H1 (cell line): ENCODE measurements at regions not wholly inside any gene's neighbourhood (a gene's known extent, or its start where the extent isn't known, plus 50 kb on each side); places are given as distances from the start of the nearest gene placed in this dataset.

Source experiments
- CTCF ChIA-PET: fragments of 300-600 bp; sonication (Branson Sonifier 250); formaldehyde crosslinking; loops from one replicate; lab custom pipeline; 2021; ENCODE audit not compliant: partially characterized antibody; lab: Charles Lee
- POLR2A ChIA-PET: fragments of 300-600 bp; sonication (Branson Sonifier 250); formaldehyde crosslinking; loops from one replicate; lab custom pipeline; 2021; ENCODE audit warnings: inconsistent platforms; ENCODE audit not compliant: partially characterized antibody; lab: Charles Lee
- DNase-seq, 2 experiments: peaks; one replicate each; pipeline versions ENCODE4 v3.0.0 to v3.0.0-alpha.2; 2010 to 2022; ENCODE audit warnings: low spot score in 2 of 2, low read depth in 1 of 2, mixed read lengths in 1 of 2
- FAIRE-seq: peaks from 2 replicates; lab custom pipeline; 2011; peaks lifted over from hg19 to GRCh38; lab: Jason Lieb, UNC
- H2AFZ ChIP-seq: 2 replicates; pipeline ENCODE4 v1.8.1; 2012; ENCODE audit warnings: low read length, inconsistent platforms
- H2AK5ac ChIP-seq: 2 replicates; pipeline ENCODE4 v1.6.1; 2013; ENCODE audit warnings: low read depth, low read length
- H2BK120ac ChIP-seq: replicated peaks from 2 replicates; pipeline ENCODE3; 2013; ENCODE audit warnings: low read depth, low read length, inconsistent platforms
- H2BK12ac ChIP-seq: 2 replicates; pipeline ENCODE4 v1.6.1; 2013; ENCODE audit warnings: low read depth, low read length
- H2BK15ac ChIP-seq: 2 replicates; pipeline ENCODE4 v1.6.1; 2013; ENCODE audit warnings: low read length
- H2BK20ac ChIP-seq: 2 replicates; pipeline ENCODE4 v1.6.1; 2013; ENCODE audit warnings: low read length
- H2BK5ac ChIP-seq: 2 replicates; pipeline ENCODE4 v1.6.1; 2013; ENCODE audit warnings: low read depth, low read length
- H3K14ac ChIP-seq: 2 replicates; pipeline ENCODE4 v1.6.1; 2013; ENCODE audit warnings: inconsistent platforms; ENCODE audit not compliant: insufficient read length
- H3K18ac ChIP-seq: 2 replicates; pipeline ENCODE4 v1.6.1; 2013; ENCODE audit warnings: low read length; ENCODE audit errors: extremely low read depth
- H3K23ac ChIP-seq: 2 replicates; pipeline ENCODE4 v1.6.1; 2013; ENCODE audit warnings: inconsistent platforms; ENCODE audit not compliant: insufficient read length
- H3K23me2 ChIP-seq: 2 replicates; pipeline ENCODE4 v1.6.1; 2013; ENCODE audit warnings: low read depth, low read length
- H3K27ac ChIP-seq: 2 replicates; pipeline ENCODE4 v1.6.1; 2011; ENCODE audit warnings: low read depth, low read length, inconsistent platforms
- H3K27me3 ChIP-seq, 4 experiments: replicated peaks in 1 of 4; 1 replicate in 1 of 4; 2 replicates in 3 of 4; pipeline versions ENCODE4 v1.6.1 to v1.8.1; 2011 to 2013; ENCODE audit warnings: low read length in 3 of 4, mild to moderate bottlenecking in 3 of 4, inconsistent platforms in 2 of 4, mixed read lengths in 2 of 4, moderate library complexity in 1 of 4; ENCODE audit not compliant: control insufficient read depth in 3 of 4, insufficient read depth in 3 of 4; ENCODE audit errors: extremely low read depth in 1 of 4
- H3K36me3 ChIP-seq, 4 experiments: 2 replicates each; pipeline versions ENCODE4 v1.6.1 to v1.8.1; 2011 to 2013; ENCODE audit warnings: mild to moderate bottlenecking in 4 of 4, low read length in 3 of 4, moderate library complexity in 2 of 4, control low read depth in 1 of 4, inconsistent platforms in 1 of 4; ENCODE audit not compliant: insufficient read depth in 4 of 4, control insufficient read depth in 2 of 4
- H3K4ac ChIP-seq: replicated peaks from 2 replicates; pipeline ENCODE3; 2013; ENCODE audit warnings: low read length, low read depth, mixed read lengths, inconsistent platforms; ENCODE audit not compliant: insufficient read length
- H3K4me1 ChIP-seq, 4 experiments: replicated peaks in 1 of 4; 1 replicate in 1 of 4; 2 replicates in 3 of 4; pipeline versions ENCODE4 v1.6.1 to v1.8.1; 2011 to 2013; ENCODE audit warnings: low read length in 3 of 4, inconsistent platforms in 2 of 4, mixed read lengths in 1 of 4; ENCODE audit not compliant: insufficient read depth in 4 of 4, control insufficient read depth in 3 of 4
- H3K4me2 ChIP-seq, 2 experiments: 2 replicates each; pipeline versions ENCODE4 v1.6.1 to v1.8.1; 2011 to 2013; ENCODE audit warnings: low read depth in 2 of 2, low read length in 2 of 2, control low read depth in 1 of 2, inconsistent platforms in 1 of 2, mild to moderate bottlenecking in 1 of 2; ENCODE audit not compliant: insufficient read depth in 1 of 2
- H3K4me3 ChIP-seq, 4 experiments: fragments of 200-600, 300-600 bp in 1 of 4; sonication (generic), shearing (Covaris generic), sonication (Bioruptor Twin) in 1 of 4; 2 replicates each; pipeline versions ENCODE4 v1.5.1 to v1.8.1; 2011 to 2016; ENCODE audit warnings: low read length in 4 of 4, low read depth in 3 of 4, control low read depth in 2 of 4, inconsistent platforms in 2 of 4, mild to moderate bottlenecking in 2 of 4, mixed read lengths in 1 of 4, moderate library complexity in 1 of 4; ENCODE audit not compliant: insufficient read depth in 2 of 4; ENCODE audit errors: extremely low read depth in 1 of 4
- H3K56ac ChIP-seq: replicated peaks from 2 replicates; pipeline ENCODE3; 2013; ENCODE audit warnings: low read depth, mild to moderate bottlenecking, mixed read lengths, low read length, inconsistent platforms; ENCODE audit not compliant: insufficient read length
- H3K79me1 ChIP-seq: 2 replicates; pipeline ENCODE4 v1.6.1; 2013; ENCODE audit warnings: low read depth, low read length, control low read depth
- H3K79me2 ChIP-seq, 2 experiments: 2 replicates each; pipeline versions ENCODE4 v1.6.1 to v1.8.1; 2012 to 2013; ENCODE audit warnings: low read length in 2 of 2, mild to moderate bottlenecking in 2 of 2, inconsistent platforms in 1 of 2; ENCODE audit not compliant: insufficient read depth in 2 of 2, control insufficient read depth in 1 of 2
- H3K9ac ChIP-seq, 4 experiments: replicated peaks in 1 of 4; 1 replicate in 1 of 4; 2 replicates in 3 of 4; pipeline versions ENCODE4 v1.6.1 to v1.8.1; 2011 to 2013; ENCODE audit warnings: low read depth in 3 of 4, low read length in 3 of 4, control low read depth in 2 of 4, mild to moderate bottlenecking in 2 of 4, moderate library complexity in 2 of 4, inconsistent platforms in 1 of 4; ENCODE audit errors: extremely low read depth in 1 of 4
- H3K9me3 ChIP-seq, 2 experiments: 2 replicates each; pipeline versions ENCODE4 v1.6.1 to v1.8.1; 2012 to 2013; ENCODE audit warnings: mild to moderate bottlenecking in 2 of 2, moderate library complexity in 2 of 2, control low read depth in 1 of 2, inconsistent platforms in 1 of 2, low read depth in 1 of 2, low read length in 1 of 2, mixed read lengths in 1 of 2; ENCODE audit not compliant: insufficient read depth in 2 of 2
- H4K20me1 ChIP-seq, 2 experiments: replicated peaks in 1 of 2; 2 replicates each; pipeline versions ENCODE3 to v1.8.1; 2011 to 2013; ENCODE audit warnings: inconsistent platforms in 2 of 2, low read length in 2 of 2, mild to moderate bottlenecking in 1 of 2; ENCODE audit not compliant: insufficient read depth in 2 of 2, control insufficient read depth in 1 of 2
- H4K5ac ChIP-seq: 2 replicates; pipeline ENCODE4 v1.6.1; 2013; ENCODE audit warnings: low read length, low read depth, mixed read lengths, inconsistent platforms; ENCODE audit not compliant: insufficient read length
- H4K8ac ChIP-seq: 2 replicates; pipeline ENCODE4 v1.8.0; 2013; ENCODE audit warnings: mild to moderate bottlenecking, moderate library complexity, low read length, inconsistent platforms; ENCODE audit not compliant: insufficient read depth; ENCODE audit errors: extremely low read depth
- H4K91ac ChIP-seq: replicated peaks from 2 replicates; pipeline ENCODE3; 2013; ENCODE audit warnings: low read length, mixed read lengths, inconsistent platforms; ENCODE audit not compliant: insufficient read length
- BRCA1 ChIP-seq: IDR thresholded peaks from 2 replicates; pipeline ENCODE4 v1.6.1; 2012; ENCODE audit warnings: low read depth, low read length, improper control_type of control experiment
- CREB1 ChIP-seq: IDR thresholded peaks from 2 replicates; pipeline ENCODE4 v1.6.1; 2012; ENCODE audit warnings: inconsistent platforms
- GTF2F1 ChIP-seq: IDR thresholded peaks from 2 replicates; pipeline ENCODE4 v1.6.1; 2012; ENCODE audit warnings: low read depth, low read length, improper control_type of control experiment, borderline replicate concordance
- HDAC6 ChIP-seq: IDR thresholded peaks from one replicate; pipeline ENCODE4 v1.7.1; 2012; ENCODE audit warnings: low read depth, mild to moderate bottlenecking, inconsistent platforms, low read length, moderate library complexity
- KDM1A ChIP-seq: fragments of 200-600, 300-600 bp; sonication (generic); IDR thresholded peaks from 2 replicates; pipeline ENCODE4 v1.7.1; 2016; ENCODE audit warnings: mild to moderate bottlenecking, low read length, borderline replicate concordance
- KDM4A ChIP-seq: IDR thresholded peaks from one replicate; pipeline ENCODE4 v1.7.1; 2012; ENCODE audit warnings: low read depth, mild to moderate bottlenecking, moderate library complexity, low read length, inconsistent platforms; ENCODE audit not compliant: severe bottlenecking
- RBBP5 ChIP-seq: IDR thresholded peaks from 2 replicates; pipeline ENCODE4 v1.7.1; 2012; ENCODE audit warnings: low read depth, mild to moderate bottlenecking, inconsistent platforms, low read length, moderate library complexity, borderline replicate concordance
- RXRA ChIP-seq: IDR thresholded peaks from 2 replicates; pipeline ENCODE4 v1.6.1; 2011; ENCODE audit warnings: low read depth, mild to moderate bottlenecking, low read length, moderate library complexity; ENCODE audit not compliant: insufficient read depth
- SIN3A ChIP-seq, 2 experiments: IDR thresholded peaks in 1 of 2; conservative IDR thresholded peaks in 1 of 2; 2 replicates each; pipeline ENCODE4 v1.6.1; 2011 to 2012; ENCODE audit warnings: low read length in 2 of 2, improper control_type of control experiment in 1 of 2, low read depth in 1 of 2, mild to moderate bottlenecking in 1 of 2
- SIRT6 ChIP-seq: IDR thresholded peaks from one replicate; pipeline ENCODE4 v1.7.1; 2012; ENCODE audit warnings: low read length, inconsistent platforms
- SIX5 ChIP-seq: IDR thresholded peaks from 2 replicates; pipeline ENCODE4 v1.6.1; 2011; ENCODE audit warnings: mild to moderate bottlenecking, low read depth, low read length
- SP1 ChIP-seq: IDR thresholded peaks from 2 replicates; pipeline ENCODE4 v1.6.1; 2011; ENCODE audit warnings: low read depth, low read length
- SUZ12 ChIP-seq: fragments of 200-600 bp; sonication (generic); IDR thresholded peaks from 2 replicates; pipeline ENCODE4 v1.6.1; 2012; ENCODE audit warnings: mild to moderate bottlenecking, inconsistent platforms, low read length, moderate library complexity, mixed read lengths
- TAF1 ChIP-seq: IDR thresholded peaks from 2 replicates; pipeline ENCODE4 v1.6.1; 2011; ENCODE audit warnings: mild to moderate bottlenecking, low read depth, low read length
- YY1 ChIP-seq: IDR thresholded peaks from 2 replicates; pipeline ENCODE4 v1.6.1; 2011; ENCODE audit warnings: low read depth, mild to moderate bottlenecking, low read length
- WGBS, 2 experiments: shearing (Covaris generic) in 1 of 2; methylation state at CpG; one replicate each; pipeline versions ENCODE4 v1.1.6 to v1.1.7; 2013 to 2015; ENCODE audit warnings: low lambda C conversion rate in 2 of 2, mixed read lengths in 2 of 2, inconsistent platforms in 1 of 2, low coverage in 1 of 2, missing lambda C conversion rate in 1 of 2; ENCODE audit not compliant: insufficient replicate concordance in 2 of 2, insufficient coverage in 1 of 2, insufficient read length in 1 of 2; ENCODE audit errors: extremely low coverage in 1 of 2, missing lambda C conversion rate in 1 of 2; 5-methylcytosine and 5-hydroxymethylcytosine counted together
- TF ChIP-seq, protein P1 (sequence below): IDR thresholded peaks from 2 replicates; pipeline ENCODE4 v1.6.1; 2012; ENCODE audit warnings: inconsistent platforms

DNA sequence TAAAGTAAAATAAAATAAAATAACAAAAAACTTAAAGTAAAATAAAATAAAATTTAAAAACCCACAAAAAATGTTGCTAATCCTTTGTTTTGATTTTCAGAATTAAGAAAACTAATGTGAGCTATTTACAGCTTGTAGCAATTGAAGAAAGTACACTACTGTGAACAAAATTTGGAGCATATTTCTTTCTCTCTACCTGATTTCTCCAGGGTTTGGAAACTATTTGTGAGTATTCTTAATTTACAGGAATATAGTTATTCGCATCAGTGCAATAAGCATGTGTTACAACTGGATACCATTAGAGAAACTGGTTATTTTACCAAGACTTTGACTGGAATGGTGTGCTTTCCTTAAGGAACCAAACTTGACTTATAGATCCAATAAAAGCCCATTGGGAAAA, 86.1 kb upstream of the CNOT2 start:
- Histone ChIP-seq H3K79me1 (no peaks in the 10 kb centered on the region), H3K4me3 (no peak overlapping the region), H4K5ac (no peak overlapping the region), H3K36me3 (peaks cover 0 to 5% (median 1%) of the 10 kb centered on the region in 4 experiments; a peak in 3 of 8 replicates), H3K79me2 (no peaks in the 10 kb centered on the region), H3K4me1 (no peaks in the 10 kb centered on the region), H2BK12ac (no peak overlapping the region), H2BK5ac (no peak overlapping the region), H2BK15ac (no peak overlapping the region), H3K27me3 (no peaks in the 10 kb centered on the region), H4K91ac (no peak overlapping the region), H4K20me1 (no peaks in the 10 kb centered on the region), H2BK20ac (no peak overlapping the region), H3K4ac (no peak overlapping the region), H3K23me2 (no peaks in the 10 kb centered on the region), H2AK5ac (no peak overlapping the region), H3K56ac (no peak overlapping the region), H3K27ac (no peak overlapping the region), H3K9ac (no peak overlapping the region), H3K23ac (no peak overlapping the region), H2AFZ (no peak overlapping the region), H3K18ac (no peak overlapping the region), H3K9me3 (peaks cover 35 to 46% of the 10 kb centered on the region in 2 experiments), H2BK120ac (no peak overlapping the region), H4K8ac (no peak overlapping the region), H3K4me2 (no peak overlapping the region), H3K14ac (no peak overlapping the region)
- WGBS, 2 experiments, result 100% methylated on average over 1 of the region's 1 CpG; no CpG with 5 or more reads in 1 of the 2 experiments
- no peak for FAIRE-seq
- CTCF ChIA-PET, result no interaction called here
- DNase-seq, result no peak
- POLR2A ChIA-PET, result no interaction called here
- TF ChIP-seq SP1 (no peak), SIN3A (conservative IDR thresholded peaks at IDR 0.05 in 1 of 2, IDR thresholded peaks at IDR 0.05 in 1 of 2; ENCODE audit: low read depth in 1 of 2, low read length in 2 of 2) (no peak), SUZ12 (no peak), YY1 (no peak), TAF1 (no peak), RXRA (no peak), KDM4A (no peak), GTF2F1 (no peak), HDAC6 (no peak), BRCA1 (no peak), RBBP5 (no peak), KDM1A (no peak), SIX5 (no peak), CREB1 (no peak), SIRT6 (no peak)
- TF ChIP-seq, protein P1, sequence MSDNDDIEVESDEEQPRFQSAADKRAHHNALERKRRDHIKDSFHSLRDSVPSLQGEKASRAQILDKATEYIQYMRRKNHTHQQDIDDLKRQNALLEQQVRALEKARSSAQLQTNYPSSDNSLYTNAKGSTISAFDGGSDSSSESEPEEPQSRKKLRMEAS, result no peak
